Naive thymus-derived CD4-positive, alpha-beta T cell (primary cell): ENCODE measurements at regions not wholly inside any gene's neighbourhood (a gene's known extent, or its start where the extent isn't known, plus 50 kb on each side); places are given as distances from the start of the nearest gene placed in this dataset.

ENCODE experiments used
- ATAC-seq: fragments of 150-1000 bp; cut with Tn5 transposase; 2 replicates; pipeline ENCODE4 v1.10.0; 2021; ENCODE audit warnings: mild to moderate bottlenecking, moderate library complexity
- CTCF ChIA-PET: fragments of 350-600 bp; sonication (Branson Sonifier 250); formaldehyde crosslinking; loops from one replicate; lab custom pipeline; 2021; ENCODE audit warnings: antibody characterized with exemption; lab: Charles Lee
- POLR2A ChIA-PET: fragments of 350-600 bp; sonication (Branson Sonifier 250); formaldehyde crosslinking; loops from one replicate; lab custom pipeline; 2021; ENCODE audit warnings: antibody characterized with exemption, inconsistent platforms; lab: Charles Lee
- DNase-seq, 9 donors: peaks; one replicate each; pipeline versions ENCODE4 v3.0.0 to v3.0.0-alpha.2; 2020 to 2022; ENCODE audit warnings: mixed read lengths in 1 of 9
- H3K27ac ChIP-seq: one replicate; pipeline ENCODE4 v1.7.0; 2013; ENCODE audit warnings: mild to moderate bottlenecking, low read depth, low read length, moderate library complexity
- H3K27me3 ChIP-seq, 2 donors: one replicate each; pipeline ENCODE4 v1.7.0; 2013; ENCODE audit warnings: low read length in 2 of 2, mild to moderate bottlenecking in 2 of 2, moderate library complexity in 2 of 2; ENCODE audit not compliant: control insufficient read depth in 2 of 2, insufficient read depth in 2 of 2
- H3K36me3 ChIP-seq, 3 experiments: 1 replicate in 2 of 3; 2 replicates in 1 of 3; pipeline ENCODE4 v1.7.0; 2013; ENCODE audit warnings: low read length in 3 of 3, mild to moderate bottlenecking in 3 of 3, moderate library complexity in 1 of 3; ENCODE audit not compliant: insufficient read depth in 3 of 3, control insufficient read depth in 2 of 3
- H3K4me1 ChIP-seq, 2 donors: one replicate each; pipeline ENCODE4 v1.7.0; 2013; ENCODE audit warnings: low read length in 2 of 2, mild to moderate bottlenecking in 2 of 2, moderate library complexity in 1 of 2; ENCODE audit not compliant: control insufficient read depth in 2 of 2, insufficient read depth in 2 of 2
- H3K4me3 ChIP-seq: 2 replicates; pipeline ENCODE4 v1.7.0; 2013; ENCODE audit warnings: mild to moderate bottlenecking, low read length
- H3K9me3 ChIP-seq, 3 experiments: 1 replicate in 2 of 3; 2 replicates in 1 of 3; pipeline ENCODE4 v1.7.0; 2013; ENCODE audit warnings: low read length in 3 of 3; ENCODE audit not compliant: control insufficient read depth in 2 of 3
- H3K27ac Mint-ChIP-seq, 9 donors: one replicate each; pipeline ENCODE4 v1.8.0; 2020 to 2022; ENCODE audit warnings: mixed read lengths in 9 of 9, mild to moderate bottlenecking in 8 of 9, moderate library complexity in 5 of 9, inconsistent platforms in 2 of 9
- H3K27me3 Mint-ChIP-seq, 5 donors: one replicate each; pipeline ENCODE4 v1.8.0; 2021 to 2022; ENCODE audit warnings: mixed read lengths in 5 of 5, mild to moderate bottlenecking in 1 of 5
- H3K36me3 Mint-ChIP-seq, 5 donors: one replicate each; pipeline ENCODE4 v1.8.0; 2020 to 2022; ENCODE audit warnings: mixed read lengths in 5 of 5, mild to moderate bottlenecking in 3 of 5, inconsistent platforms in 1 of 5
- H3K4me1 Mint-ChIP-seq, 7 donors: one replicate each; pipeline ENCODE4 v1.8.0; 2020 to 2022; ENCODE audit warnings: mixed read lengths in 7 of 7, mild to moderate bottlenecking in 3 of 7, inconsistent platforms in 1 of 7
- H3K4me3 Mint-ChIP-seq, 10 donors: one replicate each; pipeline ENCODE4 v1.8.0; 2020 to 2022; ENCODE audit warnings: mild to moderate bottlenecking in 10 of 10, mixed read lengths in 10 of 10, moderate library complexity in 6 of 10, inconsistent platforms in 2 of 10
- H3K9me3 Mint-ChIP-seq, 11 donors: one replicate each; pipeline ENCODE4 v1.8.0; 2020 to 2022; ENCODE audit warnings: mixed read lengths in 11 of 11, mild to moderate bottlenecking in 4 of 11, inconsistent platforms in 1 of 11, moderate library complexity in 1 of 11
- intact Hi-C, 2 donors: fragments of 100-400 bp; cut with micrococcal nuclease; formaldehyde crosslinking; loops; one replicate each; pipeline ENCODE4 v1.15.1; 2023

DNA sequence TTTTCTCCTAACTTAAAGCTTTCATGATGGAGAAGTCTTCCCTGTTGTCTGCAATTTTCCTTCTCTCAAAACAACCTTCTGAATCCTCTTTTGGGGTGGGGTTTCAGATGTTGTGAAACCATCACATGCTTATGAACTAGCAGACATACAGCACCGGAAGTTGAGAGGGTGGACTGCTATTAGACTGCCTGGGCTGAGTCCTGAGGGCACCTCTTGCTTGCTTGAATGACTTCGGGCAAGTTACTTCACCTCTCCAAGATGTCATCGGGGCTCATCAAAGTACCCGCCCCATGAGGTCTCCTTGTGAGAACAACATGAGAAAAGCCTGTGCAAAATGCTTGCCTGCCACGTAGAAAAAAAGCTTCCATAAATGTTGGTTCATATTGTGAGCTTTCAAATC is 89.6 kb downstream of the CCDC185 start:
- Mint-ChIP-seq H3K4me1 (peaks cover 4 to 25% (median 9%) of the 10 kb centered on the region in 7 donors), H3K27ac (no peak overlapping the region), H3K9me3 (peaks cover 0 to 1% (median 0%) of the 10 kb centered on the region in 11 donors), H3K27me3 (peaks cover 6 to 23% (median 9%) of the 10 kb centered on the region in 5 donors), H3K4me3 (no peak overlapping the region), H3K36me3 (peaks cover 0 to 1% (median 0%) of the 10 kb centered on the region in 5 donors)
- CTCF ChIA-PET = no interaction called here
- Histone ChIP-seq H3K27ac (no peak overlapping the region), H3K4me1 (no peaks in the 10 kb centered on the region), H3K27me3 (no peaks in the 10 kb centered on the region), H3K9me3 (no peaks in the 10 kb centered on the region), H3K36me3 (no peaks in the 10 kb centered on the region), H3K4me3 (no peak overlapping the region)
- ATAC-seq (no peak), DNase-seq (no peak)
- intact Hi-C loops = no loop called here
- POLR2A ChIA-PET = interaction anchor here (0.7 kb wide), 1 partner anchor 190 kb away, joined by 5 read pairs; no protein-coding TSS in a partner anchor

DNA sequence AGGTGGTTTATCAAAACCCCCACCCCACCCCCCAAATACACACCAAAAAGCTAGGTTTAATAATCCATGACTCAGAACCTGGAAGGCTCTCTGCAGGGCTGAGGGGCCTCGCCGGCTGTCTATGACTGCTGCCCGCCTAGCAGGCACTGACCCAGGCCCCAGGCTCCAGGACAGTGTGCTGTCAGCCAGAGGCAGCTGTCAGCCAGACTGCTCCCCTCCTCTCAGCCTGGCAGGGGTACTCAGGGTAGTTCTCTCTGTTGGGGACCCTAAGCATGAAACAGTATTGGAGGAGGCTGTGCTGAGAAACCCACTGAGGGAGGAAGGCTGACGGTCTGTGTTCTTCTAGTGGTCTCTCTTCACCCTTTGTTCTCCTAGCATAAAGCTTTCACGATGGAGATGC is 90.3 kb downstream of the CCDC185 start:
- DNase-seq (no peak), ATAC-seq (no peak)
- Histone ChIP-seq H3K27ac (no peak overlapping the region), H3K9me3 (no peaks in the 10 kb centered on the region), H3K36me3 (no peaks in the 10 kb centered on the region), H3K27me3 (no peaks in the 10 kb centered on the region), H3K4me3 (no peak overlapping the region), H3K4me1 (no peaks in the 10 kb centered on the region)
- H3K27me3 Mint-ChIP-seq = peaks cover under 1 to 24% (median 4%) of the 10 kb centered on the region in 5 donors
- no peak overlapping the region for H3K27ac Mint-ChIP-seq
- intact Hi-C loops = no loop called here
- ChIA-PET CTCF (no interaction called here), POLR2A (no interaction called here)
- H3K4me1 Mint-ChIP-seq = peaks cover 0 to 24% (median 9%) of the 10 kb centered on the region in 7 donors
- H3K36me3 Mint-ChIP-seq = no peaks in the 10 kb centered on the region
- no peak overlapping the region for H3K4me3 Mint-ChIP-seq
- H3K9me3 Mint-ChIP-seq = peaks cover 0 to 1% (median 0%) of the 10 kb centered on the region in 11 donors

DNA sequence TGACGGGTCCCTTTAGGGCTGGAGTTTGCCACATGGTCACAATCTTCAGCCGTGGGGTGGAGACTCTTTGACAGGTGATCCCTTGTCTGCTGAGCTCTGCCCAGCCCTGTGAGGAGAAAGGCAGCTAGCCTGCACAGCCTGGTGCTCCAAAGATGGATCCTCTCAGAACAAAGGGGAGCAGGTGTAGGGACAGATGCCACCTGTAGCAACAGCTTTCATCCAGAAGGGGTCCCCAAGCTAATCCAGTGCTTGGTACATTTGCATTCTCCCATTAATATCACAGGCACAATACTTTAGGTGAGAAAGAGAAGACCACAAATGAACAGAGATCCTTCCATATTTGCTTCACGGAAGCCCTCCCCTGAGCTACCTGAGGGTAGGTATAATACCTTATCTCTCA is 93.2 kb downstream of the CCDC185 start:
- Histone ChIP-seq H3K36me3 (no peaks in the 10 kb centered on the region), H3K4me1 (no peaks in the 10 kb centered on the region), H3K27ac (no peak overlapping the region), H3K4me3 (no peak overlapping the region), H3K27me3 (no peaks in the 10 kb centered on the region), H3K9me3 (no peaks in the 10 kb centered on the region)
- Mint-ChIP-seq H3K4me3 (no peak overlapping the region), H3K27ac (peak overlapping the region in 1 of 9 donors; percentile 14), H3K4me1 (peaks cover 0 to 23% (median 9%) of the 10 kb centered on the region in 7 donors), H3K36me3 (no peaks in the 10 kb centered on the region), H3K9me3 (peaks cover 0 to 1% (median 0%) of the 10 kb centered on the region in 11 donors), H3K27me3 (peaks cover 0 to 17% (median 0%) of the 10 kb centered on the region in 5 donors)
- ChIA-PET CTCF (interaction anchor here (1.3 kb wide), 1 partner anchor 29 kb away, joined by 3 read pairs; no protein-coding TSS in a partner anchor), POLR2A (no interaction called here)
- ATAC-seq (no peak), DNase-seq (peak in 2 of 9 donors; percentile 5 to 19)
- intact Hi-C loops = loop anchor here in 1 of 2 donors (1.0 kb wide), 1 partner anchor 198 kb away; no protein-coding TSS in a partner anchor

DNA sequence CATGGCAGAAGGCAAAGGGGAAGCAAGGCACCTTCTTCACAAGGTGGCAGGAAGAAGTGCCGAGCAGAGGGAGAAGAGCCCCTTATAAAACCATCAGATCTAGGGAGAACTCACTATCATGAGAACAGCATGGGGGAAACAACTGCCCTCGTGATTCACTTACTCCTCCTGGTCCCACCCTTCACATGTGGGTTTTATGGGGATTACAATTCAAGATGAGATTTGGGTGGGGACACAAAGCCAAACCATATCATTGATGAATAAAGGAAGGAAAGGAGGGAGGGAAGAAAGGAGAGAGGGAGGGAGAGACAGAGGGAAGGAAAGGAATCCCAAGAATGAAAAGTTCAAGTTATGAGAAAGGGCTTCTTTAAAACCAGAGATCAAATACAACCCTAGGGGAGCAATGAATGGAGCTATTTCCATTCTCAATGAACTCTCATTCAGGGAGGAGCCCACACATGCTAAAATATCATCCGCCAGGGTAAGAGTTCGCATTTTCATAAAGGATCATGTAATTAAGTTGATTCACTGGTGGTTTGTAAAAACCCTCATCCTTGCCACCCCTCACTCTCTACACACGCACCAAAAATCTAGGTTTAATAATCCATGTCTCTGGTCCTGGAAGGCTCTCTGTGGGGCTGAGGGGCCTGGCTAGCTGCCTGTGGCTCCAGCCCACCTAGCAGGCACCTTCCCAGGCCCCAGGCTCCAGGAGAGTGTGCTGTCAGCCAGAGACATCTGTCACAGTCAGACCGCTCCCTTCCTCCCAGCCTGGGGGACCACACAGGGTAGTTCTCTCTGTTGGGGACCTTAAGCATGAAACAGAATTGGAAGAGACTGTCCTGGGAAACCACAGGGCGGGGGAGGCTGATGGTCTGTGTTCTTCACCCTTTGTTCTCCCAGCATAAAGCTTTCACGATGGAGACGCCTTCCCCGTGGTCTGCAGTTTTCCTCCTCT is 94.0 kb downstream of the CCDC185 start:
- ChIA-PET CTCF (no interaction called here), POLR2A (no interaction called here)
- H3K4me3 Mint-ChIP-seq = no peak overlapping the region
- Histone ChIP-seq H3K27me3 (no peaks in the 10 kb centered on the region), H3K36me3 (no peaks in the 10 kb centered on the region), H3K27ac (no peak overlapping the region), H3K4me1 (no peaks in the 10 kb centered on the region), H3K9me3 (no peaks in the 10 kb centered on the region), H3K4me3 (no peak overlapping the region)
- ATAC-seq (no peak), DNase-seq (no peak)
- peaks cover 0 to 1% (median 0%) of the 10 kb centered on the region in 11 donors for H3K9me3 Mint-ChIP-seq
- intact Hi-C loops = loop anchor here in 1 of 2 donors (1.0 kb wide), 1 partner anchor 197 kb away; no protein-coding TSS in a partner anchor
- H3K27ac Mint-ChIP-seq = no peak overlapping the region
- peaks cover 0 to 17% (median 0%) of the 10 kb centered on the region in 5 donors for H3K27me3 Mint-ChIP-seq
- no peaks in the 10 kb centered on the region for H3K36me3 Mint-ChIP-seq
- peaks cover 0 to 23% (median 9%) of the 10 kb centered on the region in 7 donors for H3K4me1 Mint-ChIP-seq

DNA sequence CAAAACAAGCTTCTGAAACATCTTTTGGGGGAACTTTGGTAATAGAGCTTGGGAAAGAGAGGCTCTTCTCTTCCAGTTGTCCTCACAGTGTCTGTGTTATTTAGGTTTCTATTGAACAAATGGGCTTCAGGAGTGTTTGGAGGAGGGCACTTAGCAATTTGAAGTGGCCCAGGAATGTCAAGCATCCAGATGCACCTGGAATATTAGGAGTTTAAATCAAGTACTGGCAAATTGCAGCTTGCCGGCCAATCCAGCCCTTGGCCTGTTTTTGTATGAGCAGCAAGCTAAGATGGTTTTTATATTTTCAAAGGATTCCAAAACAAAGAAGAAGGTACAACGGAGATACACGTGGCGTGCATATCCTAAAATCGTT is 94.7 kb downstream of the CCDC185 start:
- no peak for ATAC-seq
- Histone ChIP-seq H3K4me3 (no peak overlapping the region), H3K4me1 (no peaks in the 10 kb centered on the region), H3K27ac (no peak overlapping the region), H3K9me3 (no peaks in the 10 kb centered on the region), H3K36me3 (no peaks in the 10 kb centered on the region), H3K27me3 (no peaks in the 10 kb centered on the region)
- Mint-ChIP-seq H3K9me3 (no peaks in the 10 kb centered on the region), H3K36me3 (no peaks in the 10 kb centered on the region), H3K4me3 (no peak overlapping the region), H3K27ac (no peak overlapping the region), H3K4me1 (peaks cover 0 to 16% (median 9%) of the 10 kb centered on the region in 7 donors), H3K27me3 (peaks cover 0 to 17% (median 0%) of the 10 kb centered on the region in 5 donors)
- ChIA-PET CTCF (no interaction called here), POLR2A (no interaction called here)
- no peak for DNase-seq
- intact Hi-C loops = no loop called here

DNA sequence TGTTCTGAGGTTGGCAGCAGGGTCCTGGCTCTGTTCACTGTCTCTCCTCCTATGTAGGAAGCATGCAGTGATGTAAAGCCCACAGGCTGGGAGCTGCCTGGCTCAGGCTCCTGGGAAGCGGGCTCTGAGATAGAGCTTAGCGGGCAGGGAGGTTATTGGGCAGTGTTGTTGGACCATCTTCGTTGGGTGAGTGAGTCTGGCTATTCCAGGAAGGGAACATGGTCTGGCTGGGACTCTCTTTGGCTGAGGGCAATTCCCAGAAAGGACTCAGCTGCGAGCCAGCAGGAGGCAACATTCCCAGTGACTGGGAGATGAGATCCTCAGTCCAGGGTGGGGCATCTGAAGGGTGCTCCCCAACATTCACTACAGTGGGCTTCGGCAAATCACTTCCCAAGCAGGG is 96.2 kb downstream of the CCDC185 start:
- Histone ChIP-seq H3K27me3 (no peaks in the 10 kb centered on the region), H3K36me3 (no peaks in the 10 kb centered on the region), H3K9me3 (no peaks in the 10 kb centered on the region), H3K4me1 (no peaks in the 10 kb centered on the region), H3K4me3 (no peak overlapping the region), H3K27ac (no peak overlapping the region)
- no peaks in the 10 kb centered on the region for H3K9me3 Mint-ChIP-seq
- no peak overlapping the region for H3K4me3 Mint-ChIP-seq
- intact Hi-C loops = no loop called here
- ChIA-PET POLR2A (no interaction called here), CTCF (no interaction called here)
- H3K27me3 Mint-ChIP-seq = peaks cover 0 to 12% (median 0%) of the 10 kb centered on the region in 5 donors
- DNase-seq (no peak), ATAC-seq (no peak)
- H3K36me3 Mint-ChIP-seq = no peaks in the 10 kb centered on the region
- H3K4me1 Mint-ChIP-seq = peaks cover 0 to 14% (median 9%) of the 10 kb centered on the region in 7 donors
- no peak overlapping the region for H3K27ac Mint-ChIP-seq
